Fibroblast of lung (primary cell): ENCODE measurements at regions not wholly inside any gene's neighbourhood (a gene's known extent, or its start where the extent isn't known, plus 50 kb on each side); places are given as distances from the start of the nearest gene placed in this dataset.

ENCODE experiments used
- DNase-seq, 2 donors: peaks; one replicate each; pipeline versions ENCODE4 v3.0.0 to v3.0.0-alpha.2; 2010; ENCODE audit warnings: low read depth in 2 of 2
- H2AFZ ChIP-seq: 2 replicates; pipeline ENCODE4 v1.5.1; 2012; ENCODE audit warnings: low read length, control low read depth, inconsistent platforms
- H3K27ac ChIP-seq: 2 replicates; pipeline ENCODE4 v1.5.1; 2011; ENCODE audit warnings: low read length, control low read depth; ENCODE audit not compliant: insufficient read depth
- H3K27me3 ChIP-seq: 2 replicates; pipeline ENCODE4 v1.5.1; 2011; ENCODE audit warnings: mild to moderate bottlenecking, low read length; ENCODE audit not compliant: control insufficient read depth, insufficient read depth
- H3K36me3 ChIP-seq: 2 replicates; pipeline ENCODE4 v1.5.1; 2011; ENCODE audit warnings: low read length; ENCODE audit not compliant: control insufficient read depth, insufficient read depth
- H3K4me1 ChIP-seq: 2 replicates; pipeline ENCODE4 v1.5.1; 2011; ENCODE audit warnings: low read length; ENCODE audit not compliant: control insufficient read depth, insufficient read depth; ENCODE audit errors: extremely low read depth
- H3K4me2 ChIP-seq: 2 replicates; pipeline ENCODE4 v1.5.1; 2011; ENCODE audit warnings: low read length, control low read depth; ENCODE audit not compliant: insufficient read depth; ENCODE audit errors: extremely low read depth
- H3K4me3 ChIP-seq, 4 experiments: fragments of 200-600 bp in 1 of 4; sonication (generic) in 1 of 4; replicated peaks in 1 of 4; 2 replicates each; pipeline ENCODE4 v1.5.1; 2011 to 2016; ENCODE audit warnings: low read length in 4 of 4, low read depth in 3 of 4, mild to moderate bottlenecking in 3 of 4, control low read depth in 2 of 4, inconsistent platforms in 1 of 4, mixed read lengths in 1 of 4; ENCODE audit not compliant: insufficient read depth in 1 of 4; ENCODE audit errors: control extremely low read depth in 1 of 4
- H3K79me2 ChIP-seq: 2 replicates; pipeline ENCODE4 v1.5.1; 2012; ENCODE audit warnings: mild to moderate bottlenecking, low read length, inconsistent platforms; ENCODE audit not compliant: control insufficient read depth, insufficient read depth
- H3K9ac ChIP-seq: 2 replicates; pipeline ENCODE4 v1.5.1; 2011; ENCODE audit warnings: mild to moderate bottlenecking, low read length, control low read depth; ENCODE audit not compliant: insufficient read depth
- H3K9me3 ChIP-seq: 2 replicates; pipeline ENCODE4 v1.5.1; 2012; ENCODE audit warnings: low read depth, low read length; ENCODE audit not compliant: control insufficient read depth, insufficient read depth
- H4K20me1 ChIP-seq: 2 replicates; pipeline ENCODE4 v1.5.1; 2011; ENCODE audit warnings: low read length; ENCODE audit not compliant: control insufficient read depth, insufficient read depth; ENCODE audit errors: extremely low read depth
- EZH2 ChIP-seq: IDR thresholded peaks from 2 replicates; pipeline ENCODE4 v1.5.1; 2012; ENCODE audit warnings: low read length, control low read depth, mild to moderate bottlenecking; ENCODE audit errors: missing control alignments
- TF ChIP-seq, protein P1 (sequence below), 2 donors: IDR thresholded peaks in 1 of 2; conservative IDR thresholded peaks in 1 of 2; 1 replicate in 1 of 2; 2 replicates in 1 of 2; pipeline ENCODE4 v1.5.1; 2011 to 2012; ENCODE audit warnings: low read length in 2 of 2, control low read depth in 1 of 2, inconsistent platforms in 1 of 2, low read depth in 1 of 2, mild to moderate bottlenecking in 1 of 2

DNA sequence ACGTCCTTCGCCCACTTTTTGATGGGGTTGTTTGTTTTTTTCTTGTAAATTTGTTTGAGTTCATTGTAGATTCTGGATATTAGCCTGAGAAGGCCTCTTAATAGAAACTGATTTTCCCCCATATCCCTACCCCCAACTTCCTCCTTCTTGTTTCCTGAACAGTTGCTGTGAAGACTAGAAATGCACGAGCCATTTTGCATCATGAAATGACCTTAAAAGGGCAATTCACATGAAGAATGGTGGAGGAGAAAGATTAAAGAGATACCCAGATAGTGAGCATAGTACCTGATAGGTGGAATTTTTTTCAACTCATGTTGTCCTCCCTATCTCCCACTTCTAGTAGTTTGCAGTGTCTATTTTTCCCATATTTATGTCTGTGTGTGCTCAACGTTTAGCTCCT is 55.2 kb upstream of the KCNH8 start:
- no peaks in the 10 kb centered on the region for H3K27me3 ChIP-seq
- no peak for DNase-seq
- no peak overlapping the region for H3K4me3 ChIP-seq
- no peak overlapping the region for H3K4me2 ChIP-seq
- no peaks in the 10 kb centered on the region for H3K79me2 ChIP-seq
- H3K9ac ChIP-seq, result no peak overlapping the region
- H3K4me1 ChIP-seq, result no peaks in the 10 kb centered on the region
- no peaks in the 10 kb centered on the region for H3K9me3 ChIP-seq
- H2AFZ ChIP-seq, result no peak overlapping the region
- H4K20me1 ChIP-seq, result no peaks in the 10 kb centered on the region
- no peaks in the 10 kb centered on the region for H3K36me3 ChIP-seq
- TF ChIP-seq EZH2, result no peak
- TF ChIP-seq, protein P1, sequence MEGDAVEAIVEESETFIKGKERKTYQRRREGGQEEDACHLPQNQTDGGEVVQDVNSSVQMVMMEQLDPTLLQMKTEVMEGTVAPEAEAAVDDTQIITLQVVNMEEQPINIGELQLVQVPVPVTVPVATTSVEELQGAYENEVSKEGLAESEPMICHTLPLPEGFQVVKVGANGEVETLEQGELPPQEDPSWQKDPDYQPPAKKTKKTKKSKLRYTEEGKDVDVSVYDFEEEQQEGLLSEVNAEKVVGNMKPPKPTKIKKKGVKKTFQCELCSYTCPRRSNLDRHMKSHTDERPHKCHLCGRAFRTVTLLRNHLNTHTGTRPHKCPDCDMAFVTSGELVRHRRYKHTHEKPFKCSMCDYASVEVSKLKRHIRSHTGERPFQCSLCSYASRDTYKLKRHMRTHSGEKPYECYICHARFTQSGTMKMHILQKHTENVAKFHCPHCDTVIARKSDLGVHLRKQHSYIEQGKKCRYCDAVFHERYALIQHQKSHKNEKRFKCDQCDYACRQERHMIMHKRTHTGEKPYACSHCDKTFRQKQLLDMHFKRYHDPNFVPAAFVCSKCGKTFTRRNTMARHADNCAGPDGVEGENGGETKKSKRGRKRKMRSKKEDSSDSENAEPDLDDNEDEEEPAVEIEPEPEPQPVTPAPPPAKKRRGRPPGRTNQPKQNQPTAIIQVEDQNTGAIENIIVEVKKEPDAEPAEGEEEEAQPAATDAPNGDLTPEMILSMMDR (conservative IDR thresholded peaks at IDR 0.05 in 1 of 2, IDR thresholded peaks at IDR 0.05 in 1 of 2; ENCODE audit: low read depth in 1 of 2, low read length in 2 of 2), result no peak
- H3K27ac ChIP-seq, result no peak overlapping the region

GRCh38 chr3:19077388-19077787 is 70.9 kb upstream of the KCNH8 start:
- no peak overlapping the region for H2AFZ ChIP-seq
- H3K36me3 ChIP-seq, result no peaks in the 10 kb centered on the region
- TF ChIP-seq, protein P1 (conservative IDR thresholded peaks at IDR 0.05 in 1 of 2, IDR thresholded peaks at IDR 0.05 in 1 of 2; ENCODE audit: low read depth in 1 of 2, low read length in 2 of 2), result no peak
- TF ChIP-seq EZH2, result no peak
- H3K9ac ChIP-seq, result no peak overlapping the region
- no peak overlapping the region for H3K4me3 ChIP-seq
- DNase-seq, result no peak
- H3K27ac ChIP-seq, result no peak overlapping the region
- H3K9me3 ChIP-seq, result no peaks in the 10 kb centered on the region
- H3K4me1 ChIP-seq, result no peaks in the 10 kb centered on the region
- no peak overlapping the region for H3K4me2 ChIP-seq
- H3K27me3 ChIP-seq, result no peaks in the 10 kb centered on the region
- no peaks in the 10 kb centered on the region for H3K79me2 ChIP-seq
- no peaks in the 10 kb centered on the region for H4K20me1 ChIP-seq

GRCh38 chr3:19075037-19075436 is 73.3 kb upstream of the KCNH8 start:
- Histone ChIP-seq H3K27me3 (no peaks in the 10 kb centered on the region), H2AFZ (no peak overlapping the region), H3K4me3 (no peak overlapping the region), H3K4me2 (no peak overlapping the region), H3K9me3 (no peaks in the 10 kb centered on the region), H3K9ac (no peak overlapping the region), H3K36me3 (no peaks in the 10 kb centered on the region), H3K27ac (no peak overlapping the region), H3K79me2 (no peaks in the 10 kb centered on the region), H3K4me1 (no peaks in the 10 kb centered on the region), H4K20me1 (no peaks in the 10 kb centered on the region)
- TF ChIP-seq, protein P1 (conservative IDR thresholded peaks at IDR 0.05 in 1 of 2, IDR thresholded peaks at IDR 0.05 in 1 of 2; ENCODE audit: low read depth in 1 of 2, low read length in 2 of 2), result no peak
- no peak for TF ChIP-seq EZH2
- no peak for DNase-seq
